Retinal pigment epithelial cell (primary cell): ENCODE measurements at regions not wholly inside any gene's neighbourhood (a gene's known extent, or its start where the extent isn't known, plus 50 kb on each side); places are given as distances from the start of the nearest gene placed in this dataset.

Source experiments
- DNase-seq: peaks from one replicate; pipeline ENCODE4 v3.0.0-alpha.2; 2010; ENCODE audit warnings: low read depth
- H3K4me3 ChIP-seq: 2 replicates; pipeline ENCODE4 v1.5.1; 2011; ENCODE audit warnings: mild to moderate bottlenecking, low read length, control low read depth, moderate library complexity
- TF ChIP-seq, protein P1 (sequence below): conservative IDR thresholded peaks from 2 replicates; pipeline ENCODE4 v1.5.1; 2011; ENCODE audit warnings: low read depth, low read length, control low read depth, inconsistent platforms

DNA sequence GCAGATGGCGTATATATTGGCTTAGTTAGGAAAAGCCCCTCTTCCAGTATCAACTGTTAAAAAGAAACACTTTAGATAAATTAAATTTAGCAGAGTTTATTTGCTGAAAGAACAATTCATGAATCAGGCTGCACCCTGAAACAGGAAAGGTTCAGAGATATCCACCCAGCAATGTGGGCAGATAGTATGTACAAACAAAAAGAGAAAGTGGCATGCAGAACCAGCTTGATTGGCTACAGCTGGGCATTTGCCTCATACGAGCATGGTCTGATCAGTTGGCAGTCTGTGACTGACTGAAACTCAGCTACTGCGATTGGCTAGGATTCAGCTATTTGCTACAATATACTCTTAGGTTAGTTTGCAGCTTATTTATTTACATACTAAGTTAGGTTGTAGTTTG, 98.2 kb downstream of the ZC3H11B start:
- H3K4me3 ChIP-seq = no peak overlapping the region
- TF ChIP-seq, protein P1, sequence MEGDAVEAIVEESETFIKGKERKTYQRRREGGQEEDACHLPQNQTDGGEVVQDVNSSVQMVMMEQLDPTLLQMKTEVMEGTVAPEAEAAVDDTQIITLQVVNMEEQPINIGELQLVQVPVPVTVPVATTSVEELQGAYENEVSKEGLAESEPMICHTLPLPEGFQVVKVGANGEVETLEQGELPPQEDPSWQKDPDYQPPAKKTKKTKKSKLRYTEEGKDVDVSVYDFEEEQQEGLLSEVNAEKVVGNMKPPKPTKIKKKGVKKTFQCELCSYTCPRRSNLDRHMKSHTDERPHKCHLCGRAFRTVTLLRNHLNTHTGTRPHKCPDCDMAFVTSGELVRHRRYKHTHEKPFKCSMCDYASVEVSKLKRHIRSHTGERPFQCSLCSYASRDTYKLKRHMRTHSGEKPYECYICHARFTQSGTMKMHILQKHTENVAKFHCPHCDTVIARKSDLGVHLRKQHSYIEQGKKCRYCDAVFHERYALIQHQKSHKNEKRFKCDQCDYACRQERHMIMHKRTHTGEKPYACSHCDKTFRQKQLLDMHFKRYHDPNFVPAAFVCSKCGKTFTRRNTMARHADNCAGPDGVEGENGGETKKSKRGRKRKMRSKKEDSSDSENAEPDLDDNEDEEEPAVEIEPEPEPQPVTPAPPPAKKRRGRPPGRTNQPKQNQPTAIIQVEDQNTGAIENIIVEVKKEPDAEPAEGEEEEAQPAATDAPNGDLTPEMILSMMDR = no peak
- DNase-seq = no peak

DNA sequence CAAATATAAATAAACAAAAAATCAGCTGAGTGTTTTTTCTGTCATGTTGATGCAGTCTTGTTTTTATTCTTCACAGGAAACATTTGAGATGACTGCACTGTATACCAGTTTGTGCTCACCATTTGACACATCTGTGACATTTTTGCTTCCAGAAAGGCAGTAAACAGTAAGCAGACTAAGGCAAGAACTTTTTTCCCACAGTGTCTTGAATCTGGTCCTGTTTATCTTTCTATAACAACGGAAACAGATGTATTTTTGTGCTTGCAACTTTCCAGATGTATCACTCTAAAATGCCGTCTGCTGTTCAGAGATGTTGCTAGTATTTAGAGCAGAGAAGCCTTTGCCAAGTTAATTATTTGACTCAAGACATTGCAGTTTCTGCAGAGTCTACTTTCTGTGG, 105.5 kb downstream of the ZC3H11B start:
- TF ChIP-seq, protein P1 = no peak
- no peak overlapping the region for H3K4me3 ChIP-seq
- no peak for DNase-seq

DNA sequence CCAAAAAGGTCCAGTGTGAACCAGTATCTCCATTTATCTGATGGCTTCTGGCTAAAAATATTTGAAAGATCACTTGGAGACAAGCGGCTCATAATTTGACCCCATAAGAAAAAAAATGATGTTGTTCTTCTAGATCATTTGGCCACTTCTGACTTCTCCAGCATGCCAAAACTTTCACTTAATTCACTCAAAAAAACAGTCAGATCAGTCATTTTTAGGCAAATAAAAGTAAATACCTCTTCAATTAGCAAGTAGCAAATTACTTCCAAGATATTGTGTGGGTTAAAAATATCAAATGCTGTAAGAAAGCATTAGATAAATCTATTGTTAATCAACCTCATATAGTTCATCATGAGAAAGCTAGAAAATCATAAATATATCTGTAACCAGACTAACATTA, 106.0 kb downstream of the ZC3H11B start:
- H3K4me3 ChIP-seq = no peak overlapping the region
- no peak for DNase-seq
- TF ChIP-seq, protein P1 = no peak

DNA sequence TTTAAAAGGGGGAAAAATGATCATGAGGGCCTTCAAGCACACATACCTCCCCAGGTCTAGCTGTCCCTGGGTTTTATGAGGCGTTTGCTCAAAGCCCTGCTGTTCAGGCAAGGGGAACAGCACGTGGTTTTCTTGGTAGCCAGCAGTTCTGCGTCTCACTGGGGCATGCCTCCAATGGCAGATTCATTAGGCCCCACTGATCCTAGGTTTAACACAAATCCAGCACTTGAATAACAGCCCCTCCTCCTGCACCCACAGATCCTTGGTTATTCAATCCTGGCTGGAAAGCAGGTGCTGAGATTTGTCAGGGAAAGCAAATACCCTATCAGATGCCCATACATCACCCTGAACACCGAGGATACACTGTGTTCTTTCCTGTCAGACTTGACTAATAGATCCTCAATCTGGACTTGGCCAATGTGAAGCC, 106.4 kb downstream of the ZC3H11B start:
- H3K4me3 ChIP-seq = no peak overlapping the region
- TF ChIP-seq, protein P1 = no peak
- no peak for DNase-seq

GRCh38 chr1:219505886-219506285, 107.0 kb downstream of the ZC3H11B start:
- H3K4me3 ChIP-seq = no peak overlapping the region
- DNase-seq = no peak
- TF ChIP-seq, protein P1 = no peak

- no peak overlapping the region for H3K4me3 ChIP-seq
- no peak for DNase-seq
- TF ChIP-seq, protein P1 = no peak
Measured at GRCh38 chr1:219503604-219504003, 109.3 kb downstream of the ZC3H11B start.

DNA sequence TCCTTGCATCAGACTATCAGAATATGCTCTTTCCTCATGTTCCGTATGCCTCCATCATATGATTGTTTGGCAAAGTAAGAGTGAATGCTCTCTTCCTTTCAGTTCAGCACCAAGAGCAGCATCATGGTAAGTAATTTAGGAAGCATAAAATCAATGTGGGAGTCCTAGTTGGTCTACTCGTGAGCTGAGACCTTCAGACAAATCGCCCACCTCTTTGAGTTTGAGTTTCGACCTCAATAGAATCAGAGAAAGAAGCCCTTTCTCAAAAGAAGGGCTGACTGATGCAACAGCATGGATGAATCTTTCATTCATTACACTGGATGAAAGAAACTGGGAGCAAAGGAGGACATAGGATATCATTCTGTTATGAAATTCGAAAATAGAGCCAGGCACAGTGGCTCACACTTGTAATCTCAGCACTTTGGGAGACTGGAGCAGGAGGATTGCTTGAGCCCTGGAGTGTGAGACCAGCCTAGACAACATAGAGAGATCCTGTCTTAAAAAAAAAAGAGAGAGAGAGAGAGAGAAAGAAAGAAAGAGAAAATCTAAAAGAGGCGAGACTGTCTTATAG, 112.5 kb downstream of the ZC3H11B start:
- DNase-seq = no peak
- H3K4me3 ChIP-seq = no peak overlapping the region
- TF ChIP-seq, protein P1 = no peak
